ENCODE measurements at regions not wholly inside any gene's neighbourhood (a gene's known extent, or its start where the extent isn't known, plus 50 kb on each side); places are given as distances from the start of the nearest gene placed in this dataset.
A peak's percentile ranks its signal among the peaks of the same experiment; 100 is the strongest.
"Not testable (repeated sequence)": the region's sequence is repeated elsewhere in the genome, so short reads cannot be mapped to it uniquely, and the experiment has no call there.

DNA sequence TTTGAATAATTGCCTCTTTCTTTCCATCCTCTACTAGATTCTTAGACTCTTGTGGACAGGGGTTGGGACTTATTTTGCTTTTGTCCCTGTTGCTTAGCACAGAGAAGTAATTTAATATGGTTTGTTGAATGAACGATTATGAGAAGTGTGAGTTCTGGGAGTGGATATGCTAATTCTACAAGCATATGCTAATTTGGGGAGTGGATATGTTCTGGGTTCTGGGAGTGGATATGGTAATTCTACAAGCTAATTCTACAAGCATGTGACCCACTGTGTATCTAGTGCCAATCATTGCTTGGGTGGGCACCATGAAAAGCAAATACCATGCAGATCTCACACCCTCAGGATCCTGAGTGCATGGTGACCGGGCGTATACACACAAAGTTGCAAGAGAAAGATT lies 181.8 kb upstream of the IL12B start:
- ATAC-seq, result no peak
- DNase-seq (ENCODE audit: missing footprints), result no peak
- intact Hi-C loops (cut with DNase I), result loop anchor here (10.0 kb wide), 2 partner anchors 133 to 263 kb away; no protein-coding TSS in a partner anchor

DNA sequence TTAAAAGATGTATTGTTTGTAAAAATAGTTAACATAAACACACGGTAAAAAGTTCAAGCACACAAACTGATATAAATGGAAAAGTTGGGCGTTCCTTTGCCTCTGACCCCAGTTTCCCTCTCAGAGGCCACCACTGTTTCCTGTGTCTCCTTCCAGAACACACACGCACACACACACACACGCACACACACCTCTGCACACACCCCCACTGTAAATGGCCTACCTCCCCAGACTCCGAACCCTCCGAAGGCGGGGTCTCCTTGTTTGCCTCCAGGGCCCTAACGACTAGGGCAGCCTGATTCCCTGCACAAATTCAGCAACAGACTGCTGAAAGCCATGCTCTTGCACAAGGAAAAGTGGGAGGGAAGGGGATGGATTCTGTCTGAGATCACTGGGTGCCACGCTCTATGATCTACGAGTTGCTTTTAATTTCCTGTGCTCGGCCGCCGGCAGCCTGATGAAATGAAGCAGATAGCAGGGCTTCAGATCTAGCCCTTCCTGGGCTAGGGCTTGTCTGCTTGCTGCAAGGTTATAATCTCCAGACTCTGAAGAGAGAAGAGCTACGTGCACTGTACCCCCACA lies 184.0 kb upstream of the IL12B start:
- intact Hi-C loops (cut with DNase I), result loop anchor here (10.0 kb wide), 2 partner anchors 130 to 260 kb away; no protein-coding TSS in a partner anchor
- DNase-seq (ENCODE audit: missing footprints), result no peak
- ATAC-seq, result no peak

DNA sequence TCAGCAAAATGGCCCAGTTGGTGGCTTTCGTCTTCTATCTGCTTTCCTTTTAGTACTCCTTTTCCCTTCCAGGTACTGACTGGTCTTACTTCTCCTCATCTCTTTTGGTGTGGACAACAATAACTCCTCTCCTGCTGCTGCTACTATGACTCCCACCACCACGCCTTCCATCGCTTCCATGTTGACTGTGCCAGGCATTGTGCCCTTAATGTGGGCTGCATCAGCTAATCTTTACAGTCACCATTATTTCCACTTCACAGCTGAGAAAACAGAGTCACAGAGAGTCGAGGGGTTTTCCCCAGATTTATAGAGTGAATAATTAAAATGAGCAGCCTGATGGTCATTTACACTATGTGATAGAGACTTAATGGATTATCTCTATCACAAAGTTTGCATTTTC lies 184.9 kb upstream of the IL12B start:
- intact Hi-C loops (cut with DNase I), result loop anchor here (10.0 kb wide), 2 partner anchors 130 to 260 kb away; no protein-coding TSS in a partner anchor
- ATAC-seq (no peak), DNase-seq (ENCODE audit: missing footprints) (no peak)

DNA sequence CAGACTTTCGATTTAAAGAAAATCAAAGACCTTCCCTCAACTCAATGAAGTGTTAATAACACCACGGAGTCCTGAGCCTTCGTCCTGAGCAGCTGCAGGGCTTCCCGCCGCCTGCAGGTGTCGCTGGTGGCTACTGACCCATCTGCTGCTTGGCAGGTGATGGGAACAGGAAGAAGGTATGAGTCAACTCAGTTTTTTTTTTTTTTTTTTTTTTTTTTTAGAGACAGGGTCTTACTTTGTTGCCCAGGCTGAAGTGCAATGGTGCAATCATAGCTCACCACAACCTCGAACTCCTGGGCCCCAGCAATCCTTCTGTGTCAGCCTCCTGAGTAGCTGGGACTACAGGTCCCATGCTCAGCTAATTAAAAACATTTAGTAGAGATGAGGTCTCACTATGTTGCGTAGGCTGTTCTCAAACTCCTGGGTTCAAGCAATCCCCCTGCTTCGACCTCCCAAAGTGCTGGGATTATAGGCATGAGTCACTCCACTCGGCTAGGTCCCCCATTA lies 185.7 kb upstream of the IL12B start:
- DNase-seq (ENCODE audit: missing footprints), result peak; percentile 76
- intact Hi-C loops (cut with DNase I), result loop anchor here (1.0 to 10.0 kb wide), 4 partner anchors 129 to 449 kb away; partner anchors contain the start of gene ADRA1B
- peak; percentile 62 for ATAC-seq

DNA sequence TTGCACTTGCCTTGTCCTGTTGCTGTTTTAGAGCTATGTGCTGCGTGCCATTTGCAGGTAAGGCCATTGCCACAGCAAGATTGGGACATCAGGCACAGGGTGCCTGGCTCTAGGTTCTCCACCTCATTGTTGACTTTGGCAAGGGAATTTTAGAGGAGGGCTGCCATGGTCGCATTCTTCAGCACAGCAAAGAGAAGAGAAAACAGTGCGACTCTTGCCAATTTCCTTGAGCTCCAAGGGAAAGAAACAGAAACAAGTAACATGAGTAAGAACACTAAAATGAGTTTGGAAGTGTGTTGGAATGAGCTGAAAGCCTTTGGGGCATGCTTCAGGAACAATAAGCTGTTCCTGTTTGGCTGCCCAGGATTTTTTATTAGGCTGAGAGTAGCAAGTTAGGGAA lies 188.1 kb upstream of the IL12B start:
- intact Hi-C loops (cut with DNase I), result loop anchor here (10.0 kb wide), 2 partner anchors 126 to 256 kb away; no protein-coding TSS in a partner anchor
- ATAC-seq (no peak), DNase-seq (ENCODE audit: missing footprints) (no peak)

DNA sequence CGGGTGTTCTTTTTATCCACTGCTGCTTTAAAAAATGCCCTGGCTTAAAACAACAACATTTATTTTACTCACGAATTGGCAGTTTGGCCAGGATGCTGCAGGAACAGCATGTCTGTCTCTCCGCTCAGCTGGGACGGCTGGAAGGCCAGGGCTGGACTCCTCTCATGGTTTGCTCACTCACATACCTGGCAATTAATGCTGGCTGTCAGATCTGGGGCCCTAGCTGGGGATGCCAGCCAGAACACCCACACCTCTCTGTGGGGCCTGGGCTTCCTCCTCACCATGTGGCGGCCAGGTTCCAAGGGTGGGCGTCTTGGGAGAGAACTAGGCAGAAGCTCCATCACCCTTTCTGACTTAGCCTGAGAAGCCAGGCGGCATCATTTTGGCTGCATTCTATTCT lies 189.1 kb upstream of the IL12B start:
- DNase-seq (ENCODE audit: missing footprints) (no peak), ATAC-seq (no peak)
- intact Hi-C loops (cut with DNase I), result loop anchor here (10.0 kb wide), 2 partner anchors 125 to 255 kb away; no protein-coding TSS in a partner anchor

DNA sequence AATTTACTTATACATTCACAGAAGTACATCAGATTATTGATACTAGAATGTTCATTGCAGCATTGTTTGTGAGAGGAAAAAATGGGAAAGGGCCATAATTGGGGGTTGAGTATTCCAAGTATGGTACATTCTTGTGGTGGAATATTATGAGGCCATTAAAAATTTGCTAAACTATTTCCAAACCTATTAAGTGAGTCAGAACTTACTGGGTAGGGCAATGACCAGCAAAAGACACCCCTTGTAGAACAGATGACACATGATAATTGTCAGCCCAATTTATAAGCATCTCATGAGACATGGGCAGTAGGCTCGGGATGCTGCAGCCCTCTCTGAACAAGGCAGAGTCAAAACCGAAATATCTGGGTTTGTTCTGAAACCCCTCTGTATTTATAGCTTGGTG lies 192.6 kb upstream of the IL12B start:
- no peak for DNase-seq (ENCODE audit: missing footprints)
- no peak for ATAC-seq
- intact Hi-C loops (cut with DNase I), result no loop called here

DNA sequence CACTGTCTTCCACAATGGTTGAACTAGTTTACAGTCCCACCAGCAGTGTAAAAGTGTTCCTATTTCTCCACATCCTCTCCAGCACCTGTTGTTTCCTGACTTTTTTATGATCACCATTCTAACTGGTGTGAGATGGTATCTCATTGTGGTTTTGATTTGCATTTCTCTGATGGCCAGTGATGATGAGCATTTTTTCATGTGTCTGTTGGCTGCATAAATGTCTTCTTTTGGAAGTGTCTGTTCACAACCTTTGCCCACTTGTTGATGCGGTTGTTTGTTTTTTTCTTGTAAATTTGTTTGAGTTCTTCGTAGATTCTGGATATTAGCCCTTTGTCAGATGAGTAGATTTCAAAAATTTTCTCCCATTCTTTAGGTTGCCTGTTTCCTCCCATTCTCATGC lies 194.0 kb upstream of the IL12B start:
- DNase-seq (ENCODE audit: missing footprints), result not testable (repeated sequence)

DNA sequence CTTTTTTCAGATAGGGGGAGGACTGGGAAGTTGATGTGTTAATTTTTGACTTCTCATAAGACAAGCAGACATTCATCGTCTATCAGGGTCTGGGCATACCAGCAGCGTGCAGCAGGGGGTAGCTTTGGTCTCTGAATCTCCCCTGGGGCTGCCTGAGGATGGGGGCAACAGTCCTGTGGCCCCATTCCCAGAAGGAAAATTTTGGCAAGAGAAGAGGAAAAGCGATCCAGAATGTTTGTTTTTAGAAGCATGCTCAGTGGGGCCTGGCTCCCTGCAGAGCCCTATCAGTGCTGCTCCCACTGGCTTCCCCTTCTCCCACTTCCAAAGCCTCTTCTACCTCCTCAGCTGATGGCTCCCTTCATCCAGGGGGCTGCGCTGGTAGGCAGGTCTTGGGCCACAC lies 194.8 kb upstream of the IL12B start:
- intact Hi-C loops (cut with DNase I), result no loop called here
- ATAC-seq, result peak; percentile 37
- DNase-seq (ENCODE audit: missing footprints), result no peak

More for the DNA sequence above, 194.0 kb upstream of the IL12B start:
- intact Hi-C loops (cut with DNase I); ATAC-seq: not testable (repeated sequence)

DNA sequence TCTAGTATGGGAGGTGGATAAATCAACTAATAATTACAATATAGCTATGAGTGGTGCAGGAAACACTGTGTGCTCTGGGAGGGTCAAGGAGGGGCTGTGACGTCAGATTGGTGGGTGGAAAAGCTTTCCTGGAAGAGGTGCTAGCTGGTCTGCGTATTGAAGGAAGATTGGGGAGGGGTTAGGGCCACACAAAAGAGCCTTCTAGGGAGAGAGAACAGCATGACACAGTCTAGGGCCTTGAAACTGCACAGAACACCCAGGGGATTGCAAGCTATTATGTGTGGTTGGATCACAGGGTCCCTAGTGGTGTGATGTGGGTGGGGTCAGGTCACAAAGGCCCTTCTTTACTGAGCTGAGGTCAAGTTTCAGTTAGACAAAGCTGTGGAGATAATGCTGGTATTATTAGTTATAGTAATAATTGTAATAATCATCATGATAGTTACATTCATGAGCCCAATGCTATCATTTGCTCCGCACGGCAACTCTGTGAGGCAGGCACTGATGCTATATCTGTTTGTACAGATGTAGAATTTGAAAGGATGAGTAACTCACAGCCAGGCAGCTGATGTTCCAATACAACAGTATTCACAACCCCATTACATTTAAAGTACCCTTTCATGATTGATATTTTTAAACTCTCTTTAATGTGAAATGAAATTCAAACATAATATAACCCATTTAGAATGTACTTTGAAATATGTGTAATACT lies 197.4 kb upstream of the IL12B start:
- intact Hi-C loops (cut with DNase I), result no loop called here
- ATAC-seq, result no peak
- DNase-seq (ENCODE audit: missing footprints), result no peak

DNA sequence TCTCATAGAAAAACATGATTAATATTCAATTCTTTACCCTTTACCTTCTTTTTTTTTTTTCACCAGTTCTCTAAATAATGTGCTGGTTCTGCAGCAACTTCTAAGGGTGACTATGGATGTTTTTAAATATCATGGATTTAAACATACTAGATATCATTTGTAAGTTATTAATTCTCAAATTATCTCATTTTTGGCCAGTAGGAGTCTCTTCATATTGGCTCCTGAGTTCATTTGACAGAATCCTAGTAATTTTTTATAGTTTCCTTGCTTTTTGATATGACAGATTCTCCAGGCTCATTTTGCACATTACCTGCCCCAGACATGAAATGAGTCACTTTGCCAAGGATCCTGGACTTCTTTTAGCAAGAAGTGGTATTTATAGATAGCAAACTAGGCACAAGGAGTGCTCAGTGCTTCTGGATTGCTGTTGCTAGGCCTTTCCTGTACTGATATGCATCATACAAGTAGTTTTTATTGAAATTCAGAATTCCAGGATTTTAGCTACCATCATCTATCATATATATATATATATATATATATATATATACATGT lies 201.3 kb upstream of the IL12B start:
- ATAC-seq (no peak), DNase-seq (ENCODE audit: missing footprints) (no peak)
- intact Hi-C loops (cut with DNase I), result loop anchor here (5.0 kb wide), 1 partner anchor 386 kb away; the partner anchor contains the start of gene ADRA1B

DNA sequence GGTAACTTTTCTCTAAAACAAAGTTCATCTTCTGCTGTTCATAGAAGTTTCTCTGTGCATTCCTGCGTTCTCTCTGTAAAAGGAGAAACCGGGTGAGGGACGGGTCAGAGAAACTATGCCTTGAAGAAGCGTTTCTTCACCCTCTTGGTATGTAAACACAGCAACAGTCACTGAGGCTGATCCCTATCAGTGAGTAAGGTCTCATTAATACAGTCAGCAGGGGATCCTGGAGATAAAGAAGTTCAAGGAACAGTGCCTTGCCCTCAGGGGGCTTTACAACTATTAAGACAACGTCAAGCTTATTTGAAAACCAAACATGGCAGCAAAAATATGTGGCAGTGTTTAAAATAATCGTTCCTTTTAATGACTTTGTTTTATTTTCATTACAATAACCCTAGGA lies 202.9 kb upstream of the IL12B start:
- no peak for ATAC-seq
- no peak for DNase-seq (ENCODE audit: missing footprints)
- intact Hi-C loops (cut with DNase I), result loop anchor here (5.0 kb wide), 1 partner anchor 384 kb away; the partner anchor contains the start of gene ADRA1B

DNA sequence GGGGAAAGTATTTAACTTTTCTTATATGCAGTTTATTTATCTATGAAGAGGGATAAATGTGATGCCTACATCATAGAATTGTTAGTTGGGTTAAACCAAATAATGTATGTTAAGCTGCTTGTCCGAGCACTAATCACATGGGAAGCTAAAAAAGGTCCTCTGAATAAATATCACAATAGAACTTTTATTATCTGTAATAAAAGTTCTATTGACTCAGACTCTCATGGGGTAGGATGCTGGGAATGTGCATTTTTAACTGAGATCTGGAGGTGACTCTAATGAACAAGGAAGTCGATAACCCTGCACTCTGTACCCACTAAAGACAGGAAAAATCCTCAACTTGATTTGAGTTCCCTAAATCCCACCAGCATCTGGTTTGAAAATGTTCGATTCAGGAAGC lies 205.9 kb upstream of the IL12B start:
- DNase-seq (ENCODE audit: missing footprints) (no peak), ATAC-seq (no peak)
- intact Hi-C loops (cut with DNase I), result no loop called here

DNA sequence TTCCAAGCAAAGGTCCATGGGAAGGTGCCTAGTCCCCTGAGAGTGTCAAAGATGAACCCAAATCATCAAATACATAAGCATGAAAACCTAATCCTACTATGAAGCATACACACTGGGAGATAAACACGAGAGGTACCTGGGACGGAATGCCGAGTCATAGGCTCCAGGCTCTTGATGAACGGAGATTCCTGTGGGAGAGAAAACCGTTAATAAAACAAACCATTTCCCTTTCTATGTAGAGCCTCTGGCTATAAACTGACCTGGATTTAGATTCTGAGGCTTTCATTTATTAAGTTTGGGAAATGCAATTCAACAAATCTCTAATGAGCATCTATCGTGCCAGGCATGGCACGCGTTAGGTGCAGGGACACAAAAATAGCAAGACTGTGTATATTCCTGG lies 206.4 kb upstream of the IL12B start:
- no peak for DNase-seq (ENCODE audit: missing footprints)
- ATAC-seq, result no peak
- intact Hi-C loops (cut with DNase I), result no loop called here

DNA sequence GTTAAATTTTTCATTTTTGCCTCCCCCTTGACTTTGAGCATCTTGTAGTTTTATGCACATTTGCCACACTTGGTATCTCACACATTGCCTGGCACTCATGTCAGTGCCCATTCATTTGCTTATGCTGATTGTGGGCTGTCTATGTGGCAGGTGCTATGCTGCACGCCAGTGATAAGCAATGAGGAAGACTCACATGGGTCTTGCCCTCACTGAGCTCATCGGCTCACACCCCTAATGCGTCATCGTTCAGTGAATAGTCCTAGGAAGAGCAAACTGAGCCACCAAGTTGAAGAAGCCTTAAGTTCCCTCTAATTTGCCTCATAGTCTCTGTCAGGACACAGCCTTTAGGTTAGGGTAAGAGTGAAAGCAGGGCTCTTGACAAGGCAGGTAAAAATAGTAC lies 209.4 kb upstream of the IL12B start:
- intact Hi-C loops (cut with DNase I), result no loop called here
- DNase-seq (ENCODE audit: missing footprints) (no peak), ATAC-seq (no peak)

DNA sequence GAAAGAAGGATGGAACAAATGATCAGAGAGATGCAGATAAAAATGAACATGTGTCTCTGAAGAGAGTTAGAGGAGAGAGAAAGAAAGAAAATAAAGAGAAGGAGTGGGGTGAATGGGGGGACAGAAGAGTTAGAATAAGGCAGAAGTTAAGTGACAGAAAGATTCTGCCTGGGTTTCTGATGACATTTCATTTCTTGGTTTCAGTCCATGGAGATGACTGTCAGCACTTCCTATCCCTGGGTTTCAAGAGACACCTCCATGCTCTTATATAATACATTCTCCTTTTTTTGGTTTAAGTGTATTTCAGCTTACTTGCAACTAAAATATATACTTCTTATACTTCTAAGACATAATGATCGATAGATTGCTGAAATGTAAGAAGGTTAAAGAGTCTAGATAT lies 213.0 kb upstream of the IL12B start:
- ATAC-seq, result no peak
- intact Hi-C loops (cut with DNase I), result no loop called here
- DNase-seq (ENCODE audit: missing footprints), result no peak

DNA sequence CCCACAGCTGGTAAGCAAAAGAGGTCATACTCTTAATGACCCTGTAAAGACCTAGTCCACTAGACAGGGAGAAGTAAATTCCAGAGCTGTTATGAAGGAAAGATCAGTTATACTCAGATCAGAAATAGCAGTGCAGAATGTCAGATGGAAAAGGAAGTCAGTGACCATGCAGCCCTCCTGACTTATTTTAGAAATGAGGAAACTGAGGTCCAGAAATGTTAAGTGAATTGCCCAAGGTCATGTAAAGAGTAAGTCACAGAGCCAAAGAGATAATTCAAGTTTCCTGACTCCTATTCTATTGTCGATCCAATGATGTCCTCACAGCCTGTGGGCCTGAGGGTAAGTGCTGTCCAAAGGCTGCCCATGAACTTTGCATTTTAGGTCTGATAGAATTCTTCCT lies 214.9 kb upstream of the IL12B start:
- ATAC-seq (no peak), DNase-seq (ENCODE audit: missing footprints) (no peak)
- intact Hi-C loops (cut with DNase I), result no loop called here

DNA sequence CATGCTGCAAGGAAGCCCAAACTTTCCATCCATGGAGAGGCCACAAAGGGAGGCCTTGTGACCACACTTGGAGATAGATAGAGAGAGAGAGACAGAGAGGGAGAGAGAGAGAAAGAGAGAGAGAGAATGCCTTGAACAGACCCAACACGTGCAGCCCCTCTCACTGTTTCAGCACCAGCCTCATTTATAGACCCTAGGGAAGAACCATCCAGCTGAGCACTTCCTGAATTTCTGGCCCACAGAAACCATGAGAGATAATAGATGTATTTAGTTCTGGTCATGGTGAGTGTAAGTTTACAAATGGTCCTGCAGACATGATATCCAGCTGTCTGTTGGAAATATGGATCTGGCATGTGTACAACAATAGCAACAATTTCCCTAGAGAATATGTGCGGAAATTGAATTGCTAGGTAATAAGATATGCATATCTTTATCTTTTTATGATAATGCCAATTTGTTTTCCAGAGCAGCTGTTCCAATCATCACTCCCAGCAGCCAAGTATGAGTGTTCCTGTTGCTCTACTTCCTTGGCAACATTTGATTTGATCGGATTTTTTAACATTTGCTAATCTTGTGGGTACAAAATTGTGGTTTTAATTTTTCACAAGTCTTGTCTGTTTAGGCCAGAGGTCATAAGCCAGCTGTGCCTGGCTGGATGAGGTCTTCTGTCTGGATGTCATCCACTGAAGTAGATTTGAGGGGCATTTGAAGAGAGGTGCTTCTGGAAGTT lies 217.3 kb upstream of the IL12B start:
- intact Hi-C loops (cut with DNase I), result no loop called here
- ATAC-seq, result no peak
- no peak for DNase-seq (ENCODE audit: missing footprints)

DNA sequence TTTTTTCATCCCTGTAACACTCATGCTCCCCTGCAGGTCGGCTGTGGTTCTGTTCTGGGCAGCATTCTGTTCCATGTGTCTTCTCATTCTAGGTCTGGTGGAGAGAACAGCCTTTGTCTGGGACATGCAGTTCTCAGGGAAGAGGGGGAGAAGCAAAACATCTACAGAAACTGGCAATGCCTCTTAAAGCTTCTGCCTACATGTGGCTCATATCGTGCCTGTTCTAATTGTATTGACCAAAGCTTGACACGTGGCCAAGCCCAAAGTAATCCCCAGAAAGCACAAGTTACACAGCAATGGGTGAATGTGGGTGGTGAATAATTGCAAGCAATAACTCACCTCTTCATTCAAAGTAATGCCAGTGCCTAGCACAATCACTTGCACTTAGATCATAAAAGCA lies 218.2 kb upstream of the IL12B start:
- intact Hi-C loops (cut with DNase I), result no loop called here
- no peak for ATAC-seq
- no peak for DNase-seq (ENCODE audit: missing footprints)
